22Rv1 (cell line): ENCODE measurements at regions not wholly inside any gene's neighbourhood (a gene's known extent, or its start where the extent isn't known, plus 50 kb on each side); places are given as distances from the start of the nearest gene placed in this dataset.

Experiments
- ZFX ChIP-seq: fragments of 450-650 bp; IDR thresholded peaks from 2 replicates; pipeline ENCODE4 v1.6.1; 2017; ENCODE audit warnings: antibody characterized with exemption, borderline replicate concordance
- TF ChIP-seq, protein P1 (sequence below): fragments of 450-650 bp; IDR thresholded peaks from 2 replicates; pipeline ENCODE4 v1.5.1; 2017; ENCODE audit warnings: mild to moderate bottlenecking

DNA sequence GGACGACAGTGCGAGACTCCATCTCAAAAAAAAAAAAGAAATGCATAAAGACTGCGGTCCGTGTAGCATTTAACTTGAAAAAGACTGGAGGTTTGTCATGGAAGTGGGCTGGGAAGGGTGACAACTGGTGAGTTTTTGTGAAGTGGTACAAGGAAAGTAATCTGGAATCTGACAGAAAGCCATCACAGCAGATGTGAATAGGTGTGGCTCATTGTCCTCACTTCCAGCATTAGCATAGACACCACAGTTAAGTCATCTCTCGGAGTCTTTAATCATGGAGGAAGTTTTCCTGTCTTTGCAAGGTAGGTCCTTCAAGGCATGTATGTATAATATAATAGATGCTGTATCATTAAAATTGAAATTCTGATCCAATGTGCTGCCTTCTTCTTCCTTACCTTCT is 453.2 kb downstream of the TFAP2A start:
- TF ChIP-seq, protein P1, sequence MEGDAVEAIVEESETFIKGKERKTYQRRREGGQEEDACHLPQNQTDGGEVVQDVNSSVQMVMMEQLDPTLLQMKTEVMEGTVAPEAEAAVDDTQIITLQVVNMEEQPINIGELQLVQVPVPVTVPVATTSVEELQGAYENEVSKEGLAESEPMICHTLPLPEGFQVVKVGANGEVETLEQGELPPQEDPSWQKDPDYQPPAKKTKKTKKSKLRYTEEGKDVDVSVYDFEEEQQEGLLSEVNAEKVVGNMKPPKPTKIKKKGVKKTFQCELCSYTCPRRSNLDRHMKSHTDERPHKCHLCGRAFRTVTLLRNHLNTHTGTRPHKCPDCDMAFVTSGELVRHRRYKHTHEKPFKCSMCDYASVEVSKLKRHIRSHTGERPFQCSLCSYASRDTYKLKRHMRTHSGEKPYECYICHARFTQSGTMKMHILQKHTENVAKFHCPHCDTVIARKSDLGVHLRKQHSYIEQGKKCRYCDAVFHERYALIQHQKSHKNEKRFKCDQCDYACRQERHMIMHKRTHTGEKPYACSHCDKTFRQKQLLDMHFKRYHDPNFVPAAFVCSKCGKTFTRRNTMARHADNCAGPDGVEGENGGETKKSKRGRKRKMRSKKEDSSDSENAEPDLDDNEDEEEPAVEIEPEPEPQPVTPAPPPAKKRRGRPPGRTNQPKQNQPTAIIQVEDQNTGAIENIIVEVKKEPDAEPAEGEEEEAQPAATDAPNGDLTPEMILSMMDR, result no peak
- TF ChIP-seq ZFX, result no peak
